ENCODE measurements at regions not wholly inside any gene's neighbourhood (a gene's known extent, or its start where the extent isn't known, plus 50 kb on each side); places are given as distances from the start of the nearest gene placed in this dataset.

DNA sequence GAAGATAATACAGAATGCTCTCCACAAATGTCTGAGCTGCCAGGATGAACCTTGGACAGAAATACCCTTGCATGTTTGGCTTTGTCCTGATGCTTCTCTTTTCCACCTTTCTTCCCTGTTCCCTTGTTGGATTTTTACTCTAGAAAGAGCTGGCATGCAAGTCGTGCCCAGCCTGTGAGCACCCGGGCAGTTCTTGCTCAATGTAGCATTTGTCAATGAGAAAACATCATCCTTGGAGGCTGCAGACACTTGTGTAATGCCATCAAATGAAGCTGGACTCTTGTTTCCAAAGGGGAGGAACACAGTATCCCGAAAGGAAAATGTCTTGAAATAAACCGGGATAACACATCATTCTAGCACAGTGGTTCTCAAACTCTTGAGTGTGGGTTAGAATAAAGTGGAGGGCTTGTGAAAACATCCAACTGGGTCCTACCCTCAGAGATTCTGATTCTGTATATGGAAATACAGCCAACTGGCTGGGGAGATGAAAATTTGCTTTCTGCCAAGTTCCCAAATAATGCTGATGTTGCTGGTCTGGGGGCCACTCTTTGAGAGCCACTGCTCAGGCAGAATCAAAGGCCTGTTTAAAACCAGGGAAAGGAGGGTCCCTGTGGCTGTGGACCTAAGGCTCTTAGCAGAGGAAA is 237.2 kb downstream of the SPATA18 start:
- Histone ChIP-seq H3K9ac (ENCODE audit: control insufficient read depth, extremely low read depth, insufficient read depth, low read length) (no peak overlapping the region), H3K79me2 (ENCODE audit: control insufficient read depth, insufficient read depth, low read length) (no peaks in the 10 kb centered on the region), H3K4me3 (ENCODE audit: control insufficient read depth in 2 of 3, extremely low read depth in 1 of 3, insufficient read depth in 2 of 3, low read depth in 1 of 3, low read length in 3 of 3) (no peak overlapping the region), H3K9me1 (ENCODE audit: control insufficient read depth, extremely low read depth, insufficient read depth, low read length) (no peaks in the 10 kb centered on the region), H3K27ac (ENCODE audit: control insufficient read depth, insufficient read depth, low read length) (no peak overlapping the region), H3K27me3 (ENCODE audit: control insufficient read depth, extremely low read depth, insufficient read depth, low read length) (no peaks in the 10 kb centered on the region), H4K20me1 (ENCODE audit: control insufficient read depth, extremely low read depth, insufficient read depth, low read length) (no peaks in the 10 kb centered on the region), H3K4me2 (ENCODE audit: control insufficient read depth, extremely low read depth, insufficient read depth, low read depth, low read length) (no peak overlapping the region), H3K9me3 (ENCODE audit: control insufficient read depth, low read depth, low read length) (no peaks in the 10 kb centered on the region), H3K4me1 (ENCODE audit: control insufficient read depth, extremely low read depth, insufficient read depth, low read length) (no peaks in the 10 kb centered on the region), H3K36me3 (ENCODE audit: control insufficient read depth in 2 of 2, extremely low read depth in 1 of 2, insufficient read depth in 2 of 2, low read length in 2 of 2) (no peaks in the 10 kb centered on the region), H2AFZ (ENCODE audit: control insufficient read depth, low read length) (no peak overlapping the region)
- no peak for FAIRE-seq
- dilution Hi-C loops (cut with MboI; ENCODE audit: extremely low pct_ligation_motif_present, low sequenced_read_pairs) = no loop called here
- TF ChIP-seq EZH2 (IDR thresholded peaks at IDR 0.05; ENCODE audit: low read length) = no peak
- TF ChIP-seq, protein P1, sequence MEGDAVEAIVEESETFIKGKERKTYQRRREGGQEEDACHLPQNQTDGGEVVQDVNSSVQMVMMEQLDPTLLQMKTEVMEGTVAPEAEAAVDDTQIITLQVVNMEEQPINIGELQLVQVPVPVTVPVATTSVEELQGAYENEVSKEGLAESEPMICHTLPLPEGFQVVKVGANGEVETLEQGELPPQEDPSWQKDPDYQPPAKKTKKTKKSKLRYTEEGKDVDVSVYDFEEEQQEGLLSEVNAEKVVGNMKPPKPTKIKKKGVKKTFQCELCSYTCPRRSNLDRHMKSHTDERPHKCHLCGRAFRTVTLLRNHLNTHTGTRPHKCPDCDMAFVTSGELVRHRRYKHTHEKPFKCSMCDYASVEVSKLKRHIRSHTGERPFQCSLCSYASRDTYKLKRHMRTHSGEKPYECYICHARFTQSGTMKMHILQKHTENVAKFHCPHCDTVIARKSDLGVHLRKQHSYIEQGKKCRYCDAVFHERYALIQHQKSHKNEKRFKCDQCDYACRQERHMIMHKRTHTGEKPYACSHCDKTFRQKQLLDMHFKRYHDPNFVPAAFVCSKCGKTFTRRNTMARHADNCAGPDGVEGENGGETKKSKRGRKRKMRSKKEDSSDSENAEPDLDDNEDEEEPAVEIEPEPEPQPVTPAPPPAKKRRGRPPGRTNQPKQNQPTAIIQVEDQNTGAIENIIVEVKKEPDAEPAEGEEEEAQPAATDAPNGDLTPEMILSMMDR (optimal IDR thresholded peaks at IDR 0.05 in 1 of 3, IDR thresholded peaks at IDR 0.05 in 1 of 3, conservative IDR thresholded peaks at IDR 0.05 in 1 of 3; ENCODE audit: extremely low read depth in 1 of 3, insufficient read depth in 2 of 3, low read length in 3 of 3) = no peak
- no peak for DNase-seq (ENCODE audit: low read depth, low spot score)

DNA sequence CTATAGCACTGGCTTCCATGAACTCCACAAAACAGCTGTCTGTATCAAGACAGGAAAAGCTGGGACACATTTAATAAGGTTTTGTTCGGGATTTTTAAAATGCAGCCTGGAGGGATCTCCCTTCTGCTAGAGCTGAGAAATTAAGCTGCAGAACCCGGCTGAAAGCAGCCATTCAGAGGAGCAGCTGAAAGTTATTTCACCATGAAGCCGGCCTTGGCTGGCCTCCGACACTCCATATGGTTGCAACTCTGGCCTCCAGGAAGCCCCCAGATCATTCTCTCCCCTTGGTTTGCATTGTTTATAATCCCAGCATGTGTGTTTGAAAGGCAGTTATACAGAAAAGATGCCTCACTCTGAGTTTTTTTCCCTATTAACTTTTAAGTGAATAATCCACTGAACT is 239.4 kb downstream of the SPATA18 start:
- Histone ChIP-seq H3K4me1 (ENCODE audit: control insufficient read depth, extremely low read depth, insufficient read depth, low read length) (no peaks in the 10 kb centered on the region), H3K9ac (ENCODE audit: control insufficient read depth, extremely low read depth, insufficient read depth, low read length) (no peak overlapping the region), H2AFZ (ENCODE audit: control insufficient read depth, low read length) (no peak overlapping the region), H3K9me3 (ENCODE audit: control insufficient read depth, low read depth, low read length) (no peaks in the 10 kb centered on the region), H3K36me3 (ENCODE audit: control insufficient read depth in 2 of 2, extremely low read depth in 1 of 2, insufficient read depth in 2 of 2, low read length in 2 of 2) (no peaks in the 10 kb centered on the region), H3K79me2 (ENCODE audit: control insufficient read depth, insufficient read depth, low read length) (no peaks in the 10 kb centered on the region), H3K4me2 (ENCODE audit: control insufficient read depth, extremely low read depth, insufficient read depth, low read depth, low read length) (no peak overlapping the region), H3K9me1 (ENCODE audit: control insufficient read depth, extremely low read depth, insufficient read depth, low read length) (no peaks in the 10 kb centered on the region), H3K27ac (ENCODE audit: control insufficient read depth, insufficient read depth, low read length) (no peak overlapping the region), H3K4me3 (ENCODE audit: control insufficient read depth in 2 of 3, extremely low read depth in 1 of 3, insufficient read depth in 2 of 3, low read depth in 1 of 3, low read length in 3 of 3) (no peak overlapping the region), H3K27me3 (ENCODE audit: control insufficient read depth, extremely low read depth, insufficient read depth, low read length) (no peaks in the 10 kb centered on the region), H4K20me1 (ENCODE audit: control insufficient read depth, extremely low read depth, insufficient read depth, low read length) (no peaks in the 10 kb centered on the region)
- FAIRE-seq (no peak), DNase-seq (ENCODE audit: low read depth, low spot score) (no peak)
- dilution Hi-C loops (cut with MboI; ENCODE audit: extremely low pct_ligation_motif_present, low sequenced_read_pairs) = no loop called here
- TF ChIP-seq, protein P1 (optimal IDR thresholded peaks at IDR 0.05 in 1 of 3, IDR thresholded peaks at IDR 0.05 in 1 of 3, conservative IDR thresholded peaks at IDR 0.05 in 1 of 3; ENCODE audit: extremely low read depth in 1 of 3, insufficient read depth in 2 of 3, low read length in 3 of 3) = no peak
- no peak for TF ChIP-seq EZH2 (IDR thresholded peaks at IDR 0.05; ENCODE audit: low read length)
